HCT116 (cell line): ENCODE measurements at regions not wholly inside any gene's neighbourhood (a gene's known extent, or its start where the extent isn't known, plus 50 kb on each side); places are given as distances from the start of the nearest gene placed in this dataset.

Source experiments
- ATAC-seq: fragments of 200-7000 bp; cut with Tn5 transposase; 2 replicates; pipeline ENCODE4 v1.9.1; 2020; ENCODE audit warnings: mild to moderate bottlenecking, moderate library complexity
- BruUV-seq: library from RNA; stranded (reverse); fragments of 400-500 nt; replicated peaks from 2 replicates; lab custom pipeline; 2021; lab: Mats Ljungman, UMichigan
- CTCF ChIA-PET: fragments of 300-600 bp; sonication (Branson Sonifier 250); formaldehyde crosslinking; loops from one replicate; lab custom pipeline; 2021; ENCODE audit warnings: antibody characterized with exemption; lab: Charles Lee
- POLR2A ChIA-PET: fragments of 300-600, 350-600 bp; sonication (Branson Sonifier 250); formaldehyde crosslinking; loops from one replicate; lab custom pipeline; 2021; ENCODE audit warnings: antibody characterized with exemption; lab: Charles Lee
- RAD21 ChIA-PET, 2 experiments: fragments of 300-600 bp; sonication (Branson Sonifier 250); formaldehyde crosslinking; loops; one replicate each; lab custom pipeline; 2023; ENCODE audit warnings: low total read pairs in 2 of 2; ENCODE audit not compliant: uncharacterized antibody in 2 of 2, unreplicated experiment in 2 of 2, low non-redundant PET in 1 of 2; lab: Charles Lee
- DNase-seq: peaks from one replicate; pipeline ENCODE4 v3.0.0-alpha.2; 2010; ENCODE audit warnings: low read depth, low spot score
- H2AFZ ChIP-seq: fragments of 200-600 bp; shearing (Covaris generic), sonication (generic); 2 replicates; pipeline ENCODE4 v1.6.1; 2017; ENCODE audit warnings: low read depth, mixed run types, mixed read lengths, antibody characterized with exemption, low read length; ENCODE audit not compliant: poor library complexity, severe bottlenecking
- H3K27ac ChIP-seq: 2 replicates; pipeline ENCODE4 v1.5.1; 2012; ENCODE audit warnings: low read depth, low read length
- H3K27me3 ChIP-seq: fragments of 200-600 bp; sonication (generic); 2 replicates; pipeline ENCODE4 v1.6.1; 2016; ENCODE audit warnings: mixed run types, low read length, mixed read lengths; ENCODE audit not compliant: insufficient read depth
- H3K36me3 ChIP-seq, 2 experiments: fragments of 200-500 bp in 1 of 2; fragments of 200-600 bp in 1 of 2; sonication (Bioruptor generic) in 1 of 2; sonication (generic) in 1 of 2; 2 replicates each; pipeline versions ENCODE4 v1.5.1 to v1.6.1; 2014 to 2016; ENCODE audit warnings: low read length in 2 of 2, inconsistent platforms in 1 of 2, mixed read lengths in 1 of 2, mixed run types in 1 of 2; ENCODE audit not compliant: insufficient read depth in 2 of 2, control insufficient read depth in 1 of 2
- H3K4me1 ChIP-seq, 2 experiments: fragments of 200-600 bp in 1 of 2; sonication (generic) in 1 of 2; 2 replicates each; pipeline versions ENCODE4 v1.5.1 to v1.6.1; 2012 to 2017; ENCODE audit warnings: low read length in 2 of 2, inconsistent platforms in 1 of 2, mild to moderate bottlenecking in 1 of 2, mixed read lengths in 1 of 2, mixed run types in 1 of 2, moderate library complexity in 1 of 2; ENCODE audit not compliant: insufficient read depth in 2 of 2, control insufficient read depth in 1 of 2
- H3K4me2 ChIP-seq: fragments of 200-600 bp; sonication (generic); 2 replicates; pipeline ENCODE4 v1.6.1; 2017; ENCODE audit warnings: mixed run types, low read length, mixed read lengths
- H3K4me3 ChIP-seq, 2 experiments: fragments of 200-600 bp in 1 of 2; sonication (generic) in 1 of 2; replicated peaks in 1 of 2; 2 replicates each; pipeline ENCODE4 v1.5.1; 2011 to 2016; ENCODE audit warnings: low read length in 2 of 2, control low read depth in 1 of 2, low read depth in 1 of 2, mild to moderate bottlenecking in 1 of 2, mixed read lengths in 1 of 2, mixed run types in 1 of 2
- H3K79me2 ChIP-seq: fragments of 200-600 bp; sonication (generic); 2 replicates; pipeline ENCODE4 v1.6.1; 2017; ENCODE audit warnings: mild to moderate bottlenecking, mixed run types, low read length, moderate library complexity, mixed read lengths; ENCODE audit not compliant: insufficient read depth
- H3K9ac ChIP-seq: fragments of 200-600 bp; sonication (generic); 2 replicates; pipeline ENCODE4 v1.6.1; 2016; ENCODE audit warnings: low read length, mixed read lengths
- H3K9me2 ChIP-seq: fragments of 200-600 bp; sonication (generic), shearing (Covaris generic); 2 replicates; pipeline ENCODE4 v1.6.1; 2017; ENCODE audit warnings: mixed run types, mild to moderate bottlenecking, moderate library complexity; ENCODE audit not compliant: insufficient read depth
- H3K9me3 ChIP-seq, 2 experiments: fragments of 200-500 bp in 1 of 2; fragments of 200-600 bp in 1 of 2; sonication (Bioruptor generic) in 1 of 2; sonication (generic) in 1 of 2; 2 replicates each; pipeline ENCODE4 v1.6.1; 2014 to 2017; ENCODE audit warnings: low read length in 2 of 2, mixed read lengths in 2 of 2, inconsistent platforms in 1 of 2, low read depth in 1 of 2, mild to moderate bottlenecking in 1 of 2, mixed run types in 1 of 2, moderate library complexity in 1 of 2; ENCODE audit not compliant: control insufficient read depth in 1 of 2, insufficient read depth in 1 of 2
- H4K20me1 ChIP-seq: fragments of 200-600 bp; sonication (generic), shearing (Covaris generic); 2 replicates; pipeline ENCODE4 v1.6.1; 2017; ENCODE audit warnings: mixed run types, mild to moderate bottlenecking, moderate library complexity; ENCODE audit not compliant: insufficient read depth
- ATF3 ChIP-seq: IDR thresholded peaks from 2 replicates; pipeline ENCODE4 v1.6.1; 2012
- CBX3 ChIP-seq: IDR thresholded peaks from 2 replicates; pipeline ENCODE4 v1.6.1; 2012; ENCODE audit warnings: low read depth
- CEBPB ChIP-seq: IDR thresholded peaks from 2 replicates; pipeline ENCODE4 v1.6.1; 2012; ENCODE audit warnings: low read depth
- EGR1 ChIP-seq: IDR thresholded peaks from 2 replicates; pipeline ENCODE4 v1.6.1; 2012; ENCODE audit warnings: low read depth
- ELF1 ChIP-seq: IDR thresholded peaks from 2 replicates; pipeline ENCODE4 v1.6.1; 2012; ENCODE audit warnings: low read depth, borderline replicate concordance
- EZH2 ChIP-seq: fragments of 200-600 bp; sonication (generic); IDR thresholded peaks from 2 replicates; pipeline ENCODE4 v1.6.1; 2017; ENCODE audit warnings: antibody characterized with exemption, mixed run types
- EZH2phosphoT487 ChIP-seq: fragments of 200-600 bp; IDR thresholded peaks from 2 replicates; pipeline ENCODE4 v1.6.1; 2018; ENCODE audit warnings: antibody characterized with exemption, borderline replicate concordance
- FOSL1 ChIP-seq: IDR thresholded peaks from 2 replicates; pipeline ENCODE4 v1.6.1; 2012; ENCODE audit warnings: low read depth
- MAX ChIP-seq: IDR thresholded peaks from 2 replicates; pipeline ENCODE4 v1.6.1; 2012
- POLR2A ChIP-seq: IDR thresholded peaks from 2 replicates; pipeline ENCODE4 v1.7.0; 2011; ENCODE audit warnings: borderline replicate concordance; ENCODE audit not compliant: insufficient read depth, insufficient read length; ENCODE audit errors: extremely low read depth
- POLR2AphosphoS5 ChIP-seq: IDR thresholded peaks from 2 replicates; pipeline ENCODE4 v1.6.1; 2011; ENCODE audit warnings: mild to moderate bottlenecking, low read depth, low read length, moderate library complexity
- REST ChIP-seq: IDR thresholded peaks from 2 replicates; pipeline ENCODE4 v1.6.1; 2012; ENCODE audit warnings: low read depth
- SIN3A ChIP-seq: IDR thresholded peaks from 2 replicates; pipeline ENCODE4 v1.6.1; 2012; ENCODE audit warnings: low read depth
- SRF ChIP-seq: IDR thresholded peaks from 2 replicates; pipeline ENCODE4 v1.6.1; 2012; ENCODE audit warnings: low read depth
- YY1 ChIP-seq: IDR thresholded peaks from 2 replicates; pipeline ENCODE4 v1.6.1; 2011; ENCODE audit warnings: low read length, low read depth, moderate library complexity, mild to moderate bottlenecking; ENCODE audit not compliant: insufficient replicate concordance; ENCODE audit errors: extremely low read depth
- ZBTB33 ChIP-seq: IDR thresholded peaks from 2 replicates; pipeline ENCODE4 v1.6.1; 2011; ENCODE audit warnings: mild to moderate bottlenecking, low read length, moderate library complexity; ENCODE audit not compliant: insufficient replicate concordance; ENCODE audit errors: extremely low read depth
- ZFX ChIP-seq: fragments of 450-650 bp; IDR thresholded peaks from 2 replicates; pipeline ENCODE4 v1.6.1; 2017
- ZNF274 ChIP-seq: fragments of 200-500 bp; sonication (Bioruptor generic); IDR thresholded peaks from 2 replicates; pipeline ENCODE4 v1.6.1; 2014; ENCODE audit warnings: mild to moderate bottlenecking, low read depth, low read length, inconsistent platforms
- intact Hi-C: fragments of 100-400 bp; cut with micrococcal nuclease; formaldehyde crosslinking; loops from 2 replicates; pipeline ENCODE4 v1.10.0; 2022
- TF ChIP-seq, protein P1 (sequence below), 3 experiments: fragments of 200-600 bp in 1 of 3; sonication (generic) in 1 of 3; IDR thresholded peaks in 2 of 3; conservative IDR thresholded peaks in 1 of 3; 2 replicates each; pipeline ENCODE4 v1.5.1; 2012 to 2017; ENCODE audit warnings: low read depth in 2 of 3, low read length in 2 of 3, antibody characterized with exemption in 1 of 3, borderline replicate concordance in 1 of 3, control low read depth in 1 of 3, mild to moderate bottlenecking in 1 of 3, mixed read lengths in 1 of 3, mixed run types in 1 of 3, moderate library complexity in 1 of 3; ENCODE audit not compliant: insufficient read depth in 1 of 3

DNA sequence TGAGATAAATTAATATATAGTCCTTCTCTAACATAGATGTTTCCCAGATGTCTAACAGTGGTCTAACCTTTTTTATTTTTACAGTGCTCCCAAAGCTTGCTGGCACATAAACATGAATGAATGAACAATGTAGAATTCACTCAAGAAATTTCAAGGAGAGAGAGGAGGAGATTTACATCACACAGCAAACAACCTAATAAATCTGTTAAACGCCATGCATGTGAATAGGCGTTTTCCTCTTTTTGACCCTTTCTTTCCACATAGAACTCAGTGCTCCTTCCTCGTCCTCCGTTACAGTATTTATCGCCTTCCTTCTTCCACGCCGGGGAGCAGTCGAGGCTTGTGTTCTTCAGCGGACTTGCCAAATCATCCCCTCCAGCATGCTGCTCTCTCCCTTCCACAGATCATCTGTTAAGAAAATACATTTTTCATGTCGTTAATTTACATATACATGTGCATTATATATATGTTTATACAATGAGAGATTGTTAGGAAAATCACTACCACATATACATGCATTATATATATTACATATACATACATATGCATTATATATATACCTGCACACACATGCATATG lies 93.0 kb downstream of the SLC35B3 start (continued):
- TF ChIP-seq YY1 (no peak), ZNF274 (no peak), CEBPB (no peak), CBX3 (no peak), POLR2A (no peak), FOSL1 (no peak), EZH2 (no peak), SIN3A (no peak)

GRCh38 chr6:8337147-8337546 lies 98.2 kb downstream of the SLC35B3 start:
- ChIA-PET CTCF (no interaction called here), RAD21 (no interaction called here), POLR2A (no interaction called here)
- Histone ChIP-seq H3K79me2 (no peaks in the 10 kb centered on the region), H3K9me2 (no peaks in the 10 kb centered on the region), H3K4me2 (no peak overlapping the region), H3K27ac (no peak overlapping the region), H2AFZ (no peak overlapping the region), H3K27me3 (no peaks in the 10 kb centered on the region), H3K9ac (no peak overlapping the region), H4K20me1 (no peaks in the 10 kb centered on the region), H3K4me3 (no peak overlapping the region), H3K9me3 (no peaks in the 10 kb centered on the region), H3K4me1 (no peaks in the 10 kb centered on the region), H3K36me3 (no peaks in the 10 kb centered on the region)
- no peak for ATAC-seq
- BruUV-seq: no TSS peak
- intact Hi-C loops: no loop called here
- DNase-seq: no peak
- TF ChIP-seq EZH2phosphoT487: no peak
- no peak for TF ChIP-seq POLR2AphosphoS5
- no peak for TF ChIP-seq POLR2A
- TF ChIP-seq MAX: no peak
- no peak for TF ChIP-seq EGR1
- no peak for TF ChIP-seq ZBTB33
- TF ChIP-seq ZNF274: no peak
- TF ChIP-seq REST: no peak
- TF ChIP-seq, protein P1, sequence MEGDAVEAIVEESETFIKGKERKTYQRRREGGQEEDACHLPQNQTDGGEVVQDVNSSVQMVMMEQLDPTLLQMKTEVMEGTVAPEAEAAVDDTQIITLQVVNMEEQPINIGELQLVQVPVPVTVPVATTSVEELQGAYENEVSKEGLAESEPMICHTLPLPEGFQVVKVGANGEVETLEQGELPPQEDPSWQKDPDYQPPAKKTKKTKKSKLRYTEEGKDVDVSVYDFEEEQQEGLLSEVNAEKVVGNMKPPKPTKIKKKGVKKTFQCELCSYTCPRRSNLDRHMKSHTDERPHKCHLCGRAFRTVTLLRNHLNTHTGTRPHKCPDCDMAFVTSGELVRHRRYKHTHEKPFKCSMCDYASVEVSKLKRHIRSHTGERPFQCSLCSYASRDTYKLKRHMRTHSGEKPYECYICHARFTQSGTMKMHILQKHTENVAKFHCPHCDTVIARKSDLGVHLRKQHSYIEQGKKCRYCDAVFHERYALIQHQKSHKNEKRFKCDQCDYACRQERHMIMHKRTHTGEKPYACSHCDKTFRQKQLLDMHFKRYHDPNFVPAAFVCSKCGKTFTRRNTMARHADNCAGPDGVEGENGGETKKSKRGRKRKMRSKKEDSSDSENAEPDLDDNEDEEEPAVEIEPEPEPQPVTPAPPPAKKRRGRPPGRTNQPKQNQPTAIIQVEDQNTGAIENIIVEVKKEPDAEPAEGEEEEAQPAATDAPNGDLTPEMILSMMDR (IDR thresholded peaks at IDR 0.05 in 2 of 3, conservative IDR thresholded peaks at IDR 0.05 in 1 of 3; ENCODE audit: borderline replicate concordance in 1 of 3, insufficient read depth in 1 of 3, low read depth in 2 of 3, low read length in 2 of 3): no peak
- no peak for TF ChIP-seq SRF
- TF ChIP-seq EZH2: no peak
- no peak for TF ChIP-seq ZFX
- TF ChIP-seq ELF1: no peak
- TF ChIP-seq ATF3: no peak
- no peak for TF ChIP-seq FOSL1
